Stimulated activated CD4-positive, alpha-beta T cell treated with anti-CD3 and anti-CD28 coated beads, Interleukin-4, amount 100 ng/mL, for 24 hours (primary cell): ENCODE measurements at regions not wholly inside any gene's neighbourhood (a gene's known extent, or its start where the extent isn't known, plus 50 kb on each side); places are given as distances from the start of the nearest gene placed in this dataset.

Experiments
- DNase-seq: peaks from one replicate; pipeline ENCODE4 v3.0.0-alpha.2; 2020

- DNase-seq: no peak
These were observed 62.5 kb upstream of the GHR start for GRCh38 chr5:42360616-42361314.

- DNase-seq: no peak
These were observed 61.9 kb upstream of the GHR start for GRCh38 chr5:42361315-42361688.

DNA sequence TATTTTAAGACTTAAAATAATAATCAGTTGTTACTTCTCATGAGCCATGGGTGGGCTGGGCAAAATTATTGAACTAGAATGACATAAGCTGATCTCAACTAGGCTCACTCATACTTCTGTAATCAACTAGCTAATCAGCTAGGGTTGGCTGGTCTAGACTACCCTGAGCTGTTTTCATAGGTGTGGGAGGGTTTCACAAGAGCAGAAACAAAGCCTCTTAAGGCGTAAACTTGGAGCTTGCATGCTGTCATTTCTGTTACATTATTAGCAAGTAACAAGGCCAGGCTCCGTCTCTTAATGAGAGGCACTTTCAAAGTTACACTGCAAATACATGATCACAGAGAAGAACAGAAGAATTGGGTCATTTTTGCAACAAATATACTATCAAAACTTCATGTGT lies 57.2 kb upstream of the GHR start:
- no peak for DNase-seq
